ENCODE measurements at regions not wholly inside any gene's neighbourhood (a gene's known extent, or its start where the extent isn't known, plus 50 kb on each side); places are given as distances from the start of the nearest gene placed in this dataset.

GRCh38 chr14:99001241-99001640 is 270.8 kb downstream of the BCL11B start:
- TF ChIP-seq FOS (IDR thresholded peaks at IDR 0.05; ENCODE audit: low read depth, low read length) (no peak), SMC3 (IDR thresholded peaks at IDR 0.05; ENCODE audit: low read depth, low read length) (no peak), POLR2A (IDR thresholded peaks at IDR 0.05; ENCODE audit: low read depth, low read length) (no peak), RAD21 (IDR thresholded peaks at IDR 0.05; ENCODE audit: low read length) (no peak)
- H4K5ac ChIP-seq (ENCODE audit: low read depth, low read length) = no peak overlapping the region
- H2BK120ac ChIP-seq (ENCODE audit: low read depth, low read length) = no peak overlapping the region
- H2AK9ac ChIP-seq (replicated peaks; ENCODE audit: low read depth, low read length, poor library complexity) = no peak overlapping the region
- H3K4me1 ChIP-seq (ENCODE audit: control insufficient read depth, insufficient read depth, low read length) = no peaks in the 10 kb centered on the region
- no peak overlapping the region for H4K91ac ChIP-seq (ENCODE audit: insufficient read depth, low read depth, low read length)
- no TSS peak for BruUV-seq (replicated peaks)
- H3K14ac ChIP-seq (replicated peaks; ENCODE audit: low read depth, low read length) = no peak overlapping the region
- no peak overlapping the region for H4K8ac ChIP-seq (ENCODE audit: low read depth in 2 of 2, low read length in 2 of 2)
- ATAC-seq (ENCODE audit: low read depth) (no peak), DNase-seq (no peak)
- H3K4me2 ChIP-seq (ENCODE audit: low read depth, low read length) = no peak overlapping the region
- H4K20me1 ChIP-seq (ENCODE audit: insufficient read depth, low read length) = no peaks in the 10 kb centered on the region
- H2BK20ac ChIP-seq (ENCODE audit: low read depth, low read length) = no peak overlapping the region
- H3K27ac ChIP-seq (ENCODE audit: insufficient read depth, low read length) = no peak overlapping the region
- no peak overlapping the region for H3K18ac ChIP-seq (ENCODE audit: low read depth, low read length)
- CTCF ChIA-PET = no interaction called here
- H2BK15ac ChIP-seq (ENCODE audit: low read depth, low read length) = no peak overlapping the region
- H3K9ac ChIP-seq (ENCODE audit: low read depth, low read length) = no peak overlapping the region
- H3K9me3 ChIP-seq (ENCODE audit: control insufficient read depth, insufficient read depth, low read length) = peaks cover 35% of the 10 kb centered on the region
- POLR2A ChIA-PET (ENCODE audit: unreplicated experiment) = no interaction called here
- H3K9me1 ChIP-seq (ENCODE audit: insufficient read depth, low read length) = no peaks in the 10 kb centered on the region
- no peak overlapping the region for H3K56ac ChIP-seq (ENCODE audit: extremely low read depth, insufficient read depth, low read length)
- no peaks in the 10 kb centered on the region for H3K36me3 ChIP-seq (ENCODE audit: control insufficient read depth, insufficient read depth, low read length)
- H3K4me3 ChIP-seq (ENCODE audit: insufficient read depth, low read depth, low read length) = no peak overlapping the region
- in situ Hi-C loops (cut with MboI; ENCODE audit: low sequenced_read_pairs) (no loop called here), intact Hi-C loops (cut with micrococcal nuclease) (no loop called here), dilution Hi-C loops (cut with HindIII; ENCODE audit: low sequenced_read_pairs, unreplicated experiment) (no loop called here)
- H3K79me1 ChIP-seq (ENCODE audit: low read depth in 1 of 2, low read length in 2 of 2) = no peaks in the 10 kb centered on the region
- no peak overlapping the region for H3K4ac ChIP-seq (ENCODE audit: low read depth, low read length)
- 50% methylated on average over 3 of the region's 7 CpGs; no CpG with 5 or more reads in 1 of the 2 experiments for WGBS, 2 experiments (ENCODE audit: extremely low coverage in 2 of 2, insufficient read length in 1 of 2)
- no peak overlapping the region for H2AK5ac ChIP-seq (ENCODE audit: low read depth, low read length)
- no peak overlapping the region for H3K23ac ChIP-seq (ENCODE audit: low read depth, low read length)
- no peak overlapping the region for H2BK5ac ChIP-seq (ENCODE audit: low read depth, low read length, poor library complexity, severe bottlenecking)
- H2AFZ ChIP-seq (replicated peaks; ENCODE audit: low read length, poor library complexity) = no peak overlapping the region
- no peaks in the 10 kb centered on the region for H3K27me3 ChIP-seq (ENCODE audit: control insufficient read depth, insufficient read depth, low read length)

All from IMR-90 (cell line).